HG03469 (cell line): ENCODE measurements at regions not wholly inside any gene's neighbourhood (a gene's known extent, or its start where the extent isn't known, plus 50 kb on each side); places are given as distances from the start of the nearest gene placed in this dataset.
A peak's percentile ranks its signal among the peaks of the same experiment; 100 is the strongest.

ENCODE experiments used
- ATAC-seq: cut with Tn5 transposase; IDR thresholded peaks from one replicate; pipeline ENCODE4 v1.9.1; 2021; ENCODE audit warnings: mild to moderate bottlenecking, moderate library complexity, moderate number of reproducible peaks; ENCODE audit not compliant: unreplicated experiment

GRCh38 chr20:16175322-16175961, 397.8 kb downstream of the KIF16B start:
- ATAC-seq = peak; percentile 58

DNA sequence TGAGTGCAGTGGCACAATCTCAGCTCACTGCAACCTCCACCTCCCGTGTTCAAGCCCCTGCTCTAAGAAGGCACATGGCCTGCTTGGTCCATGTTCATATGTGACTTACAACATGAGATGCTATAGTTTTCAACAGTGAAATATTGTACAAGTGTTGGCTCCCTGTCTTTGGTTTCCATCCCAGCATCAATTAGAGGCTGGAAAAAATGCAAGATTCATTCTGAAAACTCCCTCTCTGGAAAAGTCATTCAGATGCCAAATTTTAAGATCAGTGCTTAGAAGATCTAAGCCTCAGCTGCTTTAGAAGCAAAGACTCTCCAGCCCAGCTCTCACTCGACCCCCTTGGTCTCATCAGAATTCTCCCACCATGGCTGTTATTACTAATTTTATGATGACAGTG, 398.9 kb downstream of the KIF16B start:
- ATAC-seq = no peak

GRCh38 chr20:16173044-16173443, 400.2 kb downstream of the KIF16B start:
- ATAC-seq = no peak

DNA sequence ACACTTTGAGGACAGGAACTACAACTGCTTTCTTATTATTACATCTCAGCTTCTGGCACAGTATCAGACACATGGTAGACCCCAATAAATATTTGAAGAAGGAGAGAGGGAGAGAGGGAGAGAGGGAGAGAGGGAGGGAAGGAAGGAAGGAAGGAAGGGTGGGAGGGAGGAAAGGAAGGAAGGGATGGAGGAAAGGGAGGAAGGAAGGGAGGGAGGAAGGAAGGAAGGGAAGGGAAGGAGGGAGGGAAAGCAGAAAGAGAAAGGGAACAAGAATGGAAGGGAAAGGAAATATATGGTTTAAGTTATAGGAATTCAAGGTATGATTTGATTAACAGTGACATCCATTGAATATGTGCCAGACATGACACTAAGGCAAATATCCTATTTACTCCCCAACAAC, 402.1 kb downstream of the KIF16B start:
- ATAC-seq = no peak

DNA sequence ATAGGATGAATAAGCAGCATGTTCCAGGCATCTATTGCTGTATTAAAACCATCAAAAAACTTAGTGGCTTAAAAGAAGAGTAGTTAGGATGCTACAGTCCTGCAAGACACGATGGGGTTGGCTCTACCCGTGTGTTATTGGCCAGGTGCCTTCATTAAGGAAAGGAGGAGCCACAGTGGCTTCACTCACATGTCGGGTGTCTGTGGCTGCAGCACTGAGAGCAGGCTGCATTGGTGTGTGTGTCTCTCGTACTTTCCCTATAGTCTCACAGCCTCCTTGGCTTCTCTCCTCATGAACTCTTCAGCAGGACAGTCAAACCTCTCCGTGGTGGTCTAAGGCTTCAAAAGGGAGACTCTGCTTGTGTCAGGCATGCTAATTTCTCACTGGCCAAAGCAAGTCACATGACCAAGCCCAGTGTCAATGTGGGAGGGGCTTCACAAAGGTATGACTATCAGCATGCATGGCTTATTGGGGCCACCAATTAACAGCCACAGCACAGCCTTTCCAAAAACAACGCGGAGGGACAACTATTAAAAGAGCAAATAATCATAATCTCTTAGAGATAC, 402.8 kb downstream of the KIF16B start:
- ATAC-seq = no peak

DNA sequence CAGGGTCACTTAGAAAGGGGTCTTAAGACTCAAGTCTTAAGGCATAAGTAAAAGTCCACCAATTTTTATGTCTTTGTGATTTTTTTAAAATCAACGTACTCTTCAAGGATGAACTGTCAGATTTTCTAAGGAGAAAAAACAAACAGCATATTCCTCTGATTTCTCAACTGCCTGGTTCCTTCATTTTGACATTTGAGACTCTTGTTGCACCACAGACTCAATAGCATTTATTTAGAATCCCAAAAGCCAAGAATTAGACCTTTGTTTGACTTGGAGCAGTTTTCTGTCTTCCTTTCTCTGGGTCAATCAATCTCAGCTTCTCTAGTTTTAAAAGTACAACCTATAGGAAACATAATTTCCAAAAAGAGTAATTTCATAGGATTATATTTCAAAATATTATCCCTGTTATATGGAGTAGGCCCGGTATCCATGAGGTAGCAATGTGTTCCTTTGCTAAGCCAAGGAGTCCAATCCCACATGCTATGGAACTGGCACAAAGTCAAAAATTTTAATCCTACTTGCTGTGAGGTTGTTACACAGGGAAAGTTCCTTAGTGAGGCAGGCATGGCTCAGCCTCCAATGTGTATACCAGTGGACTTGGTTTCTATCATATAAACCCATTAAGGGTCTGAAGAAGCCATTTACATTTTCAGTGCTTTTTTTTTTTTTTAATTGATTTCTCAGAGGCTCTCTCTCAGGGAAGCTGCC, 405.7 kb downstream of the KIF16B start:
- ATAC-seq = no peak

DNA sequence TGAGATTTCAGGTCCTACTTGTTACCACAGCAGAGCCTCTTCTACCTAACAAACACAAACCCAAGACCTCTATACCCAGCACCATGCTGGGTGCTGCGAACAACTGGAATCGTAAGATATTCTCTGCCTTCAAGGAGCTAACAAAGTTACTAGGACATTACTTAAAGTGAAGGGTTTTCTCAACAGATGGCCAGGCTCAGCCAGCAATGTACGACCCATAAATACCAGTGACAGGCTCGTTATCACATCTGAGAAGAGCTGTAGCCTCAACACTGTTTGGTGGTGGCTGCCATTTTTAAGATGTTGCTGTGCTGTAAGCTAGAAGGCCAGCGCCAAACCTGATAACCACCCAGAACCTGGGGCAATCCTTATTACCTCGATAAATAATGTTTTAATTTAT, 406.5 kb downstream of the KIF16B start:
- ATAC-seq = no peak

- peak; percentile 31 for ATAC-seq
These were observed 414.3 kb downstream of the KIF16B start for GRCh38 chr20:16158976-16159286.

DNA sequence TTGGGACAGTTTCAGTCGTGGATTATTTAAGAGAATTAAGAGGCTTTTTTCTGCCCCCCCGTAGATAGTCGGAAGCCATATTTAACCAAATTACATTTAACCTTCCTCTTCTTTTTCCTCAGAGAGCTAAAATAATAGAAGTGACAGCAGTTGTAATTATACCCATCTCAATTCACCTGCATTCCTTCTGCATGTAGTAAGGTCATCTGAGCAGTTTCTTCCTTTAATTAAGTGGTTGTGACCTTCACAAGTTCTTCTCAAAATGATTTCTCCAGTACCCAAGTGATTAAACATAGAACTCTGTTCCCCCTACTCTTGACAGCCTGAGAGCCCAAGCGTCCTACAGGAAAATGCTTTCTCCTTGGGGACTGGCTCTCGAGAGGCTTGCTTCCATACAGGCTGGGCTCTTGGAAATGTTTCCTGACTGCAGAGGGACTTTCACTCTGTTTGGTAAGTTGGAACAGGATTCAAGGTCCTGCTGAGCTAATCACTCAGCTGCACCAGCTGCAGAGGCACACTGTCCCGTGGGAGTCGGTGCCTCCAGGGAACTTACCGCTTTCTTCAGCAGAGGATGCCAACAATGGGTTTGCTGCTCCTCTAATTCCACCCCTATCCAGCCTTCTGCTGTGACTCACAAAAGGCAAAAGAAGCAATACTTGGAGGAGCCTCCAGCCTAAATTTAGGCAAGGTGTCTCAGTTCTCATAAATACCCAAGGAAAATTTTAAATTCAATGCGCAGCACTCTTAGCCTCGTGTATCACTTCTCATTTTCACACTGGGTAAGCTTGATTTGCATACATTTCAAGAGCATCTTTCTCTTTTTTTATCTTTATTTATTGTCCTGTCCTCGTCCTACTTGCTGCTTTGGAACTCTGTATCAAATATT, 414.9 kb downstream of the KIF16B start:
- peak; percentile 90 for ATAC-seq

GRCh38 chr20:16147916-16148315, 425.3 kb downstream of the KIF16B start:
- ATAC-seq = no peak

- ATAC-seq = no peak
These were observed 426.0 kb downstream of the KIF16B start for GRCh38 chr20:16147216-16147615.

DNA sequence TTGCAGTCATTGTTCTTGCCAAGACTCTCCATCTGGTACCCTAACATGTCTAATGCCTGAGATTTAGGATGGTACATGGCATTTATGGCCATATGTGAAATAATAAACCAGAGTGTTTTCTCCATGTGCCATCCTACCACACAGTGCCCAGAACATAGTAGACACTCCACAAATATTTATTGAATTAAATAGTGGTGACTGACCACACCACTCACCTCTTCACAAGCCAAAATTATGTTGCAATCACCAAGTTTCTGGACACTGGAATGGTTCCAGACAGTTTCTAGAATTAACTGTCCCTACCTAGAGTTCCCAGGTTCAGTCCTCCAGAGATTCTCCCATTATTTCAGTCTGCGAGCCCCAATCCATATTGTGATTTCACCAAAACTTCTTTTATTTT, 427.3 kb downstream of the KIF16B start:
- ATAC-seq = no peak

GRCh38 chr20:16143596-16143995, 429.7 kb downstream of the KIF16B start:
- no peak for ATAC-seq

- no peak for ATAC-seq
These were observed 437.6 kb downstream of the KIF16B start for GRCh38 chr20:16135630-16136029.

- ATAC-seq = no peak
These were observed 441.0 kb downstream of the KIF16B start for GRCh38 chr20:16132036-16132798.

DNA sequence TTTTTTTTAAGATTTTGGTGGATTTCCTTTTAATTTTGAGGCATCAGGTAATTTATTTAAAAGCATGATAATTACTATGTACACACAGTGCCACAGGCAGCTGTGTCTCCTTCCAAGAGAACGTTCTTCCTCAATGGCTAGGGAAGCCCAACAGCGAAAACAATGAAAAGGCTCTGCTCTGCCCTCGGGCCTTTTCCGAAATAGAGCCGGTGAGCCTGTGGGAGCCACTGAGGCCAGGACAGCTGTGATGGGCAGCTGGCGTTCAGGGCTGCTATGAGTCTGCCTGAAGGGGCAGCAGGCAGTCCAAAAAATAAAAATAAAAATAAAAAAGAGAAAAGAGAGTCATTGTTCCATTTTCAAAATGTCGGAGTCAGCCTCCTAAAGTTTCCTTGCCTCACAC, 443.8 kb downstream of the KIF16B start:
- ATAC-seq = no peak

- no peak for ATAC-seq
These were observed 444.6 kb downstream of the KIF16B start for GRCh38 chr20:16128538-16129106.

GRCh38 chr20:16125816-16126215, 447.4 kb downstream of the KIF16B start:
- ATAC-seq = no peak

DNA sequence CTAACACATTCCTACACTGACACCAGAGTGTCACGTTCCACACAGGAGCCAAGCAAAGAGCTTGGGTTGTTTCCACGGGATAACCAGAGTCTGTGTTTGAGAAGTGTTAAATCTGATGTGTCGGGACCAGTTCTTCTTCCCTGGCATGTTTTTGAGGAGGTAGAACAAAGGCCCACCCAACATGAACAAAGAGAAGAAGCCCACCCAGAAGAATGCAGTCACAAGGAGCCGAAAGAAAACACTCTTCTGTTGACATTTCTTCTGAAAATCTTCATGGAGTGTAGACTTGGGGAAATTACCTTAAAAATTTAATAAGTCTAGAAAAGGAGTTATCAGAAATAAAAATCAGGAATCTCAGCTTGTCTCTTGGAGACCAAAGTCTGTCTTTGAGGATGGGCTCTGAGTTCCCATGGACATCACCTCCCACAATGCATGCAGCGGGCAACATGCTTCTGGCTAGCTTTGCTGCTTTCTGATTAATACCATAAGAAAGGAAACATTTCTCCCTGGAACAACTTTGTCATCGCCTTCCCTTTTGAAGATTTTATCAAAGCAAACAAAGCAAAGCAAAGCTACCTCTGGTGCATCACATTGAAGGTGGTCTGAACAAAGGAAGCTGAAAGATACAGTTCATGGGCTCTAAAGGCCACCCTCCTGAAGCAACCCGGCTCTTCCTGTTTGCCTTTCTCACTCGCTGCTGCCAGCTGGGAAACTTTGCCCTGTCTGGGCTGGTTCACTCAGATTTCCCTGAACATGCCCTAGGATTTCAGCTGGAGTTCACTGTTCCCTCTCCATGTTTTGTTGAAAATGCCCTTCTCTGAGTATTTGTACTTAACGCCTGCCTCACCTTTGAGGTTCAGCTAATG, 448.1 kb downstream of the KIF16B start:
- ATAC-seq = no peak

DNA sequence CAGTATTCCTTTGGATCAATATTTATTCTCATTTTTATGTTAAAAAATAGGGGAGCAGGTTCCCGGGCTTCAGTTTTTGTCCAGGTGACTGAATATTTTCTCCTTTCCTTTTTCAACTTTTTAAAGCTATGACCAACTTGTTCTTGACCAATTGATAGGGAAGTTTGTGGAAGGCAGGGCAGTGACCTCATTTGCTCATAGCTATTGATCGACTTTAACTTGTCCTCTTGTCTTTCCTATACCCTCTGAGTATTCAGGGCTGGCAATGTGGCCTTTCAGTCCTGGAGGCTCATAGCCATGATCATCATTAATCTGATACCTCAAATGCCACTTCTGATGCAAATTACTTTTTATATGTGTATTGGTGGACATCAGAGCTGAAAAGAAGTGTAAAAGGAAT, 448.8 kb downstream of the KIF16B start:
- no peak for ATAC-seq
